ENCODE measurements at regions not wholly inside any gene's neighbourhood (a gene's known extent, or its start where the extent isn't known, plus 50 kb on each side); places are given as distances from the start of the nearest gene placed in this dataset.

GRCh38 chr18:33898427-33898826 is 320.4 kb downstream of the ASXL3 start:
- DNase-seq (ENCODE audit: extremely low read depth, low read depth) = no peak
- no peak overlapping the region for H3K4me3 ChIP-seq (replicated peaks; ENCODE audit: low read depth, low read length)
- TF ChIP-seq CTCF (IDR thresholded peaks at IDR 0.05; ENCODE audit: low read depth, low read length, missing control alignments) = no peak

GRCh38 chr18:33878213-33878612 is 300.2 kb downstream of the ASXL3 start:
- no peak overlapping the region for H3K4me3 ChIP-seq (replicated peaks; ENCODE audit: low read depth, low read length)
- TF ChIP-seq CTCF (IDR thresholded peaks at IDR 0.05; ENCODE audit: low read depth, low read length, missing control alignments) = no peak
- no peak for DNase-seq (ENCODE audit: extremely low read depth, low read depth)

GRCh38 chr18:33875029-33875565 is 297.1 kb downstream of the ASXL3 start:
- no peak for TF ChIP-seq CTCF (IDR thresholded peaks at IDR 0.05; ENCODE audit: low read depth, low read length, missing control alignments)
- DNase-seq (ENCODE audit: extremely low read depth, low read depth) = no peak
- H3K4me3 ChIP-seq (replicated peaks; ENCODE audit: low read depth, low read length) = no peak overlapping the region

- H3K4me3 ChIP-seq (replicated peaks; ENCODE audit: low read depth, low read length) = no peak overlapping the region
- DNase-seq (ENCODE audit: extremely low read depth, low read depth) = no peak
- TF ChIP-seq CTCF (IDR thresholded peaks at IDR 0.05; ENCODE audit: low read depth, low read length, missing control alignments) = no peak
These were observed 295.1 kb downstream of the ASXL3 start for GRCh38 chr18:33873112-33873511.

- H3K4me3 ChIP-seq (replicated peaks; ENCODE audit: low read depth, low read length) = no peak overlapping the region
- no peak for DNase-seq (ENCODE audit: extremely low read depth, low read depth)
- no peak for TF ChIP-seq CTCF (IDR thresholded peaks at IDR 0.05; ENCODE audit: low read depth, low read length, missing control alignments)
These were observed 293.5 kb downstream of the ASXL3 start for GRCh38 chr18:33871363-33872025.

GRCh38 chr18:33870059-33870458 is 292.0 kb downstream of the ASXL3 start:
- no peak for TF ChIP-seq CTCF (IDR thresholded peaks at IDR 0.05; ENCODE audit: low read depth, low read length, missing control alignments)
- DNase-seq (ENCODE audit: extremely low read depth, low read depth) = no peak
- H3K4me3 ChIP-seq (replicated peaks; ENCODE audit: low read depth, low read length) = no peak overlapping the region

- no peak for TF ChIP-seq CTCF (IDR thresholded peaks at IDR 0.05; ENCODE audit: low read depth, low read length, missing control alignments)
- DNase-seq (ENCODE audit: extremely low read depth, low read depth) = no peak
- no peak overlapping the region for H3K4me3 ChIP-seq (replicated peaks; ENCODE audit: low read depth, low read length)
These were observed 288.4 kb downstream of the ASXL3 start for GRCh38 chr18:33866386-33866785.

Measured in HFF-Myc (cell line).